NOMO-1 treated with dmso at 0.1 percent for 144 hours (cell line): ENCODE measurements at regions not wholly inside any gene's neighbourhood (a gene's known extent, or its start where the extent isn't known, plus 50 kb on each side); places are given as distances from the start of the nearest gene placed in this dataset.

ENCODE experiments used
- DNase-seq: peaks from one replicate; lab custom pipeline; 2025; ENCODE audit not compliant: unreplicated experiment; lab: John Stamatoyannopoulos, UW

DNA sequence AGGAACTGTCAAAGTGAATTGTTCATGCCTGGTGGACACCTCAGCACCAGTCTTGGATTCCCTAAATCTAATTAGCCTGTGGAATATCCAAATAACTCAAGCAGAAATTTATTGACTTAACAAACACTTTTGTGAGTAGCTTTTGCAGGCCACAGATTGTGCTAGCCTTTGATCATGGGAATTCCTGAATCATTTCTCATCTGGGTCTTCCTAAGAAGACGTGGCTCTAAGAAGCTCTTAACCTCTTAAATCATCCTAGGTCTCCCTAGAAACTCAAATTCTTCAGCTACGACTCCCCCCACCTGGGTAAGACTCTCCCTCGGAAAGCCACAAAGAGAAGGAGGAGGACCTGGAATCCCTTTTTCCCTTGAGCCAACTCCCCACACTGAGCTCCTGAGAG is 53.8 kb upstream of the PSEN2 start:
- DNase-seq, result no peak

DNA sequence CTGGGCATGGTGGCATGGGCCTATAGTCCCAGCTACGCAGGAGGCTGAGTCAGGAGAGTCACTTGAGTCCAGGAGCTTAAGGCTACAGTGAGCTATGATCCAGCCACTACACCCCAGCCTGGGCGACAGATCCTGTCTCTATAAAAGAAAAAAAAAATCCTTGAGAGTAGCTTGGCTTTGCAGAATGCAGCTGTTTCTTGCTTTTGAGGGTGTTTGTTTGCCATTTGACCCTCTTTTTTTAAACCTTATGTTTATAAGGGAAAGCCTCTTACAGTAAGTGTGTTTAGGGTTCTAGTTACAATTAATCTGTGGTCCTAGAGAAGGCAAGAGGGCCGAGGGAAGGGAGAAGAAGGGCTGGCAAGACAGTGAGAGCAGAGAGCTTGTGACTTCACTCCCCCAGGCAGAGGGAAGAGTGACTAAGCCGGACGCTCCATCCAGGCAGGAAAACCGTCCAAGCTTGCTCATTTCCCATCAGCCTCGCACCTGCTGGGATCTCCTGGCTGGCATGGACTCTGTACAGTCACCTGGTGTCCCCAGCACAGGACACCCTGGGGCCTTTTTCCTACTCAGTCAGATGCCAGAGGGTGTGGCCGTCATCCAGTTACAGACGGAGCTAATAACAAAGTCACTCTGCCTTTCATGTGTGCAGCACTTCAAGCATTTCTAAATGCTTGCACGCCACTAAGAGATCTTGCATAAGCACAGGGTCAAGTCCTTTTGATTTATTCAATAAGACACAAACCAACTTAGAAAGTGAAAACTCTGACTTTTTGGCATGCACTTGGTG is 55.5 kb upstream of the PSEN2 start:
- peak; percentile 13 for DNase-seq

DNA sequence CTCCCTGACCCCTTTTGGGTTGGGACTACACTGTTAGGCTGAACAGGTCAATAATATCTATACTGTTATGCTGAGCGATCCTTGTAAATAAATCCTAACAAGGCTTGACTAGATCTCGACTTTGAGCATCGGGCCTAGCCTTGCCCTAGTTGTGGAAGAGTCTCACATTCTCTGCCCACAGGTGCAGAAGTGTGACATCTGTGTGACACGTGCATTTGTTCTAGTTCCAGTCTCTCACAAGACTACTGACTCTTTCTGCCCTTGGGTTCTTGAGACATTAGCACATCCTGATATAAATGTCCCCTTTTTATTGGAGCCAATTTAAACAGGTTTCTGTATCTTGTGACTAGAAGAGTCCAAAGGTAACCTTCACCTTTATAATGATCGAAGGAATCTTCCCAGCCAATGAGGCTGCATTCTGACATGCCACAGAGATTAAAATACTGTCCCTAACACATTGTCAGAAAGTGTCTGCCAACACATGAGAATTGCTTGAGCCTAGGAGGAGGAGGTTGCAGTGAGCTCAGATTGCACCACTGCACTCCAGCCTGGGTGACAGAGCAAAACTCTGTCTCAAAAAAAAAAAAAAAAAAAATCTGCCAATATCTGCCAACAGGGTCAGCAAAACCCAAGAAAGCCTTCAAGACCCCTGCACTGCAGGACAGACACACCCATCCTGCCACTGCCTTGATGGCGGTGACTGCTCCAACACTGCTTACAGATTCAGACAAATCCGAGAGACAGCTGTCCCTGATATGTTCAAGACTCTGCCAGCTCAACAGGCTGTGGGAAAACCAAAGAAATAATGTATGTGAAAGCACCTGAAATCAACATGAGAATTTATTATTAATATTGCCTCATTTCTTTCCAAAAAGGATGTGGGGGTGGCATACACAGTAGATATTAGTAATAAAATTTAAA is 56.5 kb upstream of the PSEN2 start:
- no peak for DNase-seq

DNA sequence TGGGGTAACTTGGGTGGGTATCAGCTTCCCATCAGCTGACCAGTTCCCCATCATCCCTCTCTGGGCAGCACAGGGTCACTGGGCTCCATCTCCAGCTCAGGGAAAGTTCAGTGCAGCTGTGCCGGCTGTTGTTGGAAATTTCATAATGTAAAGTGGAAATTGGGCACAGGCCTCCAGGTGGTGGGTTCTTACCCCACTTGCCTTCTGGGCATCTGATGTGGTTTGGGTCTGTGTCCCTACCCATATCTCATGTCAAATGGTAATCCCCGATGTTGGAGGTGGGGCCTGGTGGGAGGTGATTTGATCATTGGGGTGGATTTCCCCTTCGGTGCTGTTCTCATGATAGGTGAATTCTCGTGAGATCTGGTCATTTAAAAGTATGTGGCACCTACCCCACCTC is 59.7 kb upstream of the PSEN2 start:
- no peak for DNase-seq

DNA sequence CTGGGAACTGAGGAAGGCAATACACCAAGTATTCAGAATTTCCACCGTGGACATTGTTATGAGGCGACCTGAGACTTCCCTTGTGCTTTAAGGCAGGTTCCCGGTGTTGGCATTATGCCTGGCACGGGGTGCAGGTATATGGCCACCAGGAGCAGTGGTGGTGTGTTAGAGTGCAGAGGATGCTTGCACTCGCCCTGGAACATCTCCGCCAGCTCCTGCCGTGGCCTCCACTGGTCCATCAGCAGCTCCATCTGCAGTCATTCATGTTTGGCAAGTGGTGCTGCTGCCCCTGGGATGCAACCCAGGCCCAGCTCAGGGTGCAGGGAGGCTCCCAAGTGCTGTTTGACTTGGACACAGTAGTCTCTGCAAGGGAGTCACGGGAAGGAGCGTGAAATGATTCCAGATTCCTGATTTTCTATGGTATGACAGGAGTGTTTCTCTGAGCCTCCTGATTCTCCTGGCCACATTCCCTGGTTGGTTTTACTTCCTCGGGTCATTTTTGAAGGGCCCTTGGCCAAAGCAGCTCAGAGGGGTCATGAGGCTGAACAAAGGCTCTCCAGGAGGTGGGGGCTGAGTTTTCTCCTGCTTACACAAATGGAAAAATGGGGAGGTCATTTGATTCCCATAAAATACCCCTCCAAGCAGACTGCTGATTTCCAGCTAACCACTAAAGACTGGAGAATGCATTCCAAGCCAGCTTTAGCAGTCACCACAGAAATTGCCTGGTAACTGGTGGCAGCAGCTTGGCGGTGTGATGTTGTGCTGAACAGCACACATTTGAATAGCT is 60.4 kb upstream of the PSEN2 start:
- no peak for DNase-seq

DNA sequence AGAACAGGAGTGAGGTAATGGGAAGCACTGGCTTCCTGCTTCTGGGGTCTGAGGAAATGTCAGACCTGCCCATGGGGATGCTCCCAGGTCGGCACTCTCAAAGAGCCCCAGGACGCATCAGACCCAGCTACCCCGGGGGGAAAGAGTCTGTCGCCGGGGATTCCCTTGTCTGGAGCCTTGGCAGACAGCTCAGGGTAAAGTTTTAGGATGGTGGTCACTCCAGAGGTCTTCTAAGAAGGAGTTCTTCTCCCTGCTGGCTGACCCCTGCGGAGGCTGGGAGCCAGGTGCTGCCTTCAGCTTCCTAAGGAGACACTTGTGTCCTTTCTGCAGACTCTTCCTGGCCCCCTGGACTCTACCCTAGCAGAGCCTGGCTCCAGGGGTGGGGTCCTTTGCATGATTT is 61.9 kb upstream of the PSEN2 start:
- DNase-seq, result no peak

DNA sequence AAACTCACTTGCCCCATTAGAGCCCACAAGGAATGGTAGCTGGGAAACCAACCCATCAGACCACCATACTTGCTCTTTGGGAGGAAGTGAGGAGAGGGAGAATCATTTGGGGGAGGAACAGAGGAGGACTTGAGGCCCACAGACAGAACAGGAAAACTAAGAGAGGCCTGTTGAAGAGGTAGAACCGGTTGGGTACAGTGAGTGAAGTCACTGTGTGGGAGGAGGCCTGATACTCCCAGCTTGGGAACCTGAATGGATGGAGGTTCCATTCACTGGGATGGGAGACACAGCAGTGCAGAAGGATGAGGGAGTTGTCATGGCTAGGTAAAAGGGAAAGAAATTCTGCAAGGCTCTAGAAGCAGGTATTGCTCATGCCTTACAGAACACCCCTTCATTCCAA is 63.4 kb upstream of the PSEN2 start:
- no peak for DNase-seq

DNA sequence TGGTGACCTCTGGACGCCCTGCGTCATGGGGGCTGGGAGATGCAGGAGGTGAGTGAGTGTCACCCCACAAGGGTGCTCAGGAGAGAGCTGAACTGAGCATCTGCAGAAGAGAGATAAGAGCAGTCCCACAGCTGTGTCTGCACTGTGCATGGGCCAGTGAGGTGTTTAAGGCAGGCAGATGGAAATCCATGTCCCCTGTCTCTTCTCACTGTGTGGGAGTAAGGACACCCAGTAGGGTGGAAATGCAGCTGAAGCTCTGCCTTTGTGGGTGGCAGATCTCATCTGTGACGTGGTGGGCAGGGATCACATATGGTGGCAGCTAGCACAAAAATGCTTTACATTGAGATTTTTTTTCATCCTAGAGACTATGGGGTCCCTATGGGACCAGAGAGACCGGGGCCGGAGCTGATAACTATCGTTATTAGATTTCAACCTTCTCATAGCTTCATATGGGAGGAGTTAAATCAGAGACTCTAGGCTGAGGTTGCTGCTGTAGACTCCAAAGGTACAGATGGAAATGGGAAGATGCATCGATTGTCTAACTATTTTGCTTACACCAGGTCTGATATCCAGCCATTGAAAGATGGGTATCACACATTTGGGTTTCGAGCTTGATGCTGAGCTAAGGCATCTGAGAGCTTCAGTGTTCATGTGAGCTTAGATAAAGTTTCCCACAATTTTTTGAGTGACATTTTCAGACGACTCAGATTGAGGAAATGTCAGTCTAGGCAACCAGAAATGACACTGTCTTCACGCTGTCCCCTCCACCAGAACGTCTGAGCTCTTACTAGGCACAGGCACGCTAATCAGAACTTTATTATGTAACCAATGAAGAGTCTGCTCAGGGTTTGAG is 65.3 kb upstream of the PSEN2 start:
- no peak for DNase-seq

DNA sequence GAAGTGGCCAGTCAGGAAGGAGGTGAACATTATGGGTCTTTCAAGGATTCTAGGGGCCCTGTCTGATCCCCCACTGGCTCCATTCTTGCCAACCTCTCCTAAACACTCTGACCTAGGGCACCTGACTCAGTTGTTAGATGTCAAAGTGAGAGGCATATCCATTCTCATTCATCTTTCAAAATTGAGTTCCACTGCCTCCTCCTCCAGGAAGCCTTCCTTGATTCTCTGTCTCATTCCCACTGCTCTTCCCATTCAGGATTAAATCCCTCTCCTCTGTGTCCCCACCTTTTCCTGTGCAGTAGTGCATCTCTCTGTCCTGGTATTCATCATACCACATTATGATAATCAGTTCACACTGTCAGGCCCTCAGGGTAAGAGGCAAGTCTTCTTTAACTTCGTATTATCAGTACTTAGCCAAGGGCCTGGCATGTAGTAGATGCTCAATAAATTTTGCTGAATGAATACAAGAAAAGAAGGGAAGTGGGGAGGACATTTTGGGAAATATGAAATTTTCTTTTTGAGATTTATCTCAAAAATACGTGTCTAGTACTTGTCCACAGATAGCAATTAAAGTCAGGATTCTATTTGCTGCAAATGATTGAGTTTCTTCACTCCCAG is 61.8 kb upstream of the ITPKB start:
- no peak for DNase-seq

DNA sequence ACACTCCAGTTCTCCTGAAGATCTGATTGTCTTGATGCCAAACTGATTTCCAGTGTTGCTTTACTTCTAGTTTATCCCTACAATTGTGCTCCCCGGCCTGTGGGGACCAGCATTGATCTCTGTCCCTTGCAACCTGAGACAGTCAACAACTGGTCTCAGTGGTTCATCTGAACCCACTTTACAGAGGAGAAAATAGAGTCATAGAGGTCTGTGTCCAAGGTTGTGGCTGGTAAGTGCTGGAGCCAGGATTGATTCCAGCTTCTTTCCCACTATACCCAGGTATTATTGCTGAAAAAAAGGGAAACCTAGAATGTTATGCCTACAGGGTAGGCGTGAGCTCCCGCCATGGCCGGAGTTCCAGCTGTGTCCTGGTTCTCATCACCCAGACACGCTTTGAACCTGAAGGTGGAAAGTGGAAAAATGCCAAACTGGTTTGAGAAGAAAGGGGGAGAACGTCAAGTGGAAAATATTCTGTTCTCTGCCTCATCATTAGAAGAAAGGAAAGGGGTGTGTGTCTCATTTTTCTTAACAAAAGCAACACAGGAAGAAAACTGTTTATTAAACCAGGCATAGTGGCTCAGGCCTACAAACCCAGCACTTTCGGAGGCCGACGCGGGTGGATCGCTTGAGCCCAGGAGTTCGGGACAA is 60.7 kb upstream of the ITPKB start:
- DNase-seq, result no peak

DNA sequence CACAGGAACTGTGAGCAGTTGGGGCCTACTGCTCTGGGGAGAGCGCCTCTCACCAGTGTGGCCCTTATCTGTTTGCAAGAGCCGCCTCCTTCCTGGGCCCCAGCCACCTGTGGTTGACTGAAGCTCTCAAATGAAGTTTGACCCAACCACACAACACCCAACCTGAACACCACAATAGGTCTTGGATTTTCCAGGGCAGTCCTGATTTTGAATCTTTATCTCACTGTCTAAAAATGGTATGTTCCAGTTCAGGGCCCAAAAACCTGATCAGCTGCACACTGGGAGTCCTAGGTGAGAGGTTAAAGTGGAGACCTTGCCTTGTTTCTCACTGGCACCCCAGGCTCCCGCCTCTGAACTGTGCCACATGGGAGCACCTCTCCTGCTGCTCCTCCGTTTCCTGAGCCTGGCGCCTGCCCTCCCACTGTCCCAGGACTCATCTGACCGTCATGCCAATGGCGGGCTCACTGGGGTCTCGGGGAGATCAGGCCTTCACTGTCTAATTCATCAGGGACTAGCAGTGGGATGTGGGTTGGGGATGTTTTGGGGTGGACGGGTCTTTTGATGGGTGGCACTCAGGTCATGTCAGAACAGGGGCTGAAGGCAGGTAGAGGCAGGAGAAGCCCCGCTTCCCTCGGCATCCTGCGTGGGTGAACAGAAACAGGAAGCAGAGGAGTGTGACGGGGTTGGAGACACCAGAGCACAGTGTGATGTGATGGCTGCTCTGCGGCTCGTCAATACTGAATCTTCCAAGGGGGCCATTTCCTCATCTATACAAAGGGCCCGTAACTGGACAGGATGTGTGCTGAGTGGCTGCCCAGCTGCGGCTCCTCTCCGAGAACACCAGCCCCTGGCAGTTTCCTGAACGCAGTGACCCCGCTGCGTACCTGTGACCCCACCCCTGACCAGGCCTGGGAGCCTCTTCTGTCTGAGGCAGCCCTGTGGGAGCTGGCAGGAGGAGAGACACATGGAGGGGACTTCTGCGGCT is 59.6 kb upstream of the ITPKB start:
- no peak for DNase-seq

DNA sequence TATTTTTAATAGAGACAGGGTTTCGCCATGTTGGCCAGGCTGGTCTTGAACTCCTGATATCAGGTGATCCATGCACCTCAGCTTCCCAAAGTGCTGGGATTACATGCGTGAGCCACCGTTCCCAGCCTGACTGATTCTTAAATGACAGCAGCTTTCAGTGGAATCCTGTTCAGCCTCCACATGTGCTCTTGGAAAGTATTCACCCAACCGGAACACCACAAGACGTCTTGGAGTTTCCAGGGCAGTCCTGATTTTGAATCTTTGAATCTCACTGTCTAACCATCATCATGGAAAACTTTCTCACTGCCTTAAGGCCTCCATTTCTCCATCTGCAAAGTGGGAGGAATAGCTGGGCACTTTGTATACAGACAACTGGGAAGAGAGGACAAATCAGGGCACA is 58.1 kb upstream of the ITPKB start:
- no peak for DNase-seq

DNA sequence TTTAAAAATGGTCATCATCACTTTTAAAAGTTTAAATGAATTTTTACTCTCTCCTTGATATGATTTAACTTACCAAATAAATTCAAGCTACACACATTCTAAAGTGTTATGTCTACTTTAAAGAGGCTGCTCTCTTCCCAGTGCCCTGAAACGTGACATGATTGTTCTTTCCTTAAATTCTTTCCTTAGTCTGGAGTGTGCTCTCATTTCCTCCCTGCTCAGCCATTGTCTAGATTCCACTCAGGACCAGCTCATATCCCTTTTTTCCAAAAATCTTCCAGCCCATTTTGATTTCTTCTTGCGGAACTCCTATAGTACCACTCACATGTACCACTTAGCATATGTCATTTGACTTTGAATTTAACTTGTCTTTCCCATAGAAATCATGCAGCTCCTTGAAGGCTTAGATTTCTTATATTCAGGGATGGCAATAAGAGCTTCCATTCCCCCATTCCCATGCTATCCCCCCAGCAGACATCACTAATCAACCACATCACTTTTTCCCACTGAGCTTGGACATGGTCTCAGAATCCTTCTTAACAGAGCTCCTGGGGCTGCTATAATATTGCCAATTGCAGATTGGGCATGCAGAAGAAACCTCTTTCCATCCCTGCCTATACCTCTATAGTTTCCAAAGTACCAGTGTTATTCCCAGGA is 54.7 kb upstream of the ITPKB start:
- no peak for DNase-seq

DNA sequence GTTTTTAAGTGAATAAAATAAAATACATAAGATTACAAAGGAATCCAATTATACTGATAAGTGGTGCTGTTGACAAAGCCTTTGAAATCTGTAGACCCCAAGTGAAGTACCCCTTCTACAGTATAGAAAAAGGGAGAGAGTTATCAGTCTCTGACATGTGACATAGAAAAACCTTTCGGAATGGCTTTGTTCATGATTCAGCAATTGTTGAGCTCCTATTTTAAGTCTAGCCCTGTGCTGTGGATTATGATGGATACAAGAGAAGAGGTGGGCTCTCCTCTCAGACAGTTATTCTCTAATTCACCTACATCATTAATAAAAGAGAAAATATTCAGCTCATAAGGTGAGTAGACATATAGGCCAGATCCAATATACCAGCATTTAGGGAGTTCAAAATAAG is 53.3 kb upstream of the ITPKB start:
- DNase-seq, result no peak

DNA sequence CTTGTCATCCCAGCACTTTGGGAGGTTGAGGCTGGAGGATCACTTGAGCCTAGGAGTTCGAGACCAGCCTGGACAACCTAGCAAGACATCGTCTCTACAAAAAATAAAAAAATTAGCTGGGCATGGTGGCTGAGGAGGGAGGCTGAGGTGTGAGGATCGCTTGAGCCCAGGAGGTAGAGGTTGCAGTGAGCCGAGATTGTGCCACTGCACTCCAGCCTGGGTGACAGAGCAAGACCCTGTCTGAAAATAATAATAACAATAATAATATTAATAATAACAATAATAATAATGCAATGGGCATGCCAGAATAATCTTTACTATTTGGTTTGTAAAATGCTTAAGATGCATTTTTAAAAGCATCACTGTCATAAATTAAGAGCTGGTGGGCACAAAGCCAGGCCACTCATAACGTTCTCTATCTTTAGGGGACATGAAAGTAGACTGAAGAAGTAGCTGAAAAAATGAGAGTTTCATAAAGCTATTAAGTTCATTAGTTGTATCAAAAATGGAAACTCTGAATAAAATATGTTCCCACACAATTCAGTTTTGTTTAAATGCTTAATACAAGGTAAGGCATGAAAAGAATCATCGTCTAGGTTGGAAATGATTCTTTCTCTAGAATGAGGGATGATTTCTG is 51.6 kb upstream of the ITPKB start:
- no peak for DNase-seq

DNA sequence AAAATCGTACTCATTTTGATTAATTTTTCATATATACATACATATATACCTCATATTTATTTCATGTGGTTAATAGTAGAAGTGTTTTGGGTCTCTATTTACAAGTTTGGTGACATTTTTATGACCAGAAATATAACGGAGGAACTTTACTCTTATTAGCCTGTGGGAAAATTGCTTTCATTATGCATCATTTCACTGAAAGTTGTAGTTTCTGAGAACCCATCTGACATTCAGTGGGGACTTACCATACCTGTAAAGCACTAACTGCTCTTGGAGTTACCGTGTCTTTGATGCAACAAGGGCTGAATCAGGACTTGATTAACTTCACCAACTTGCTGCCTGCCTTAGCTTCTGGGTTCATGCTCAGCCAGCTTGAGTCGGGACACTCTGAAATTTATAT is 49.9 kb upstream of the ITPKB start:
- DNase-seq, result no peak
